Stimulated activated CD8-positive, alpha-beta memory T cell treated with anti-CD3 and anti-CD28 coated beads, Interleukin-15, amount 100 ng/mL, for 48 hours (primary cell): ENCODE measurements at regions not wholly inside any gene's neighbourhood (a gene's known extent, or its start where the extent isn't known, plus 50 kb on each side); places are given as distances from the start of the nearest gene placed in this dataset.

Experiments used
- DNase-seq, 2 donors: peaks; one replicate each; pipeline ENCODE4 v3.0.0-alpha.2; 2020; ENCODE audit warnings: low read depth in 2 of 2

DNA sequence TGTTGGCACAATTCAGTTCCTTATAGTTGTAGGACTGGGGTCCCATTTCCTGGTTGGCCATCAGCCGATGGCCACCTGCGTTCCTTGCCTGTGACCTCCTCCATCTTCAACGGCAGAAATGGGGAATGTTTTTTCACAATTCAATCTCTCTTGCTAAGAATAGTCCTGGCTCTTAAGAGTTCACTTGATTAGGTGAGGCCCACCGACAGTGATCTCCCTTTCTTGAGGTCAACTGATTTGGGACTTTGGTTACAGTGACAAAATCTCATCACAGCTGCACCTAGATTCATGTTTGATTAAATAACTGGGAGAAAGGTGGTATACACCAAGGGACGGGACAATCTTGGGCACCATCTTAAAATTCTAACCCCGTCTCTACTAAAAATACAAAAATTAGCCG, 139.1 kb upstream of the DTNBP1 start:
- DNase-seq: no peak

DNA sequence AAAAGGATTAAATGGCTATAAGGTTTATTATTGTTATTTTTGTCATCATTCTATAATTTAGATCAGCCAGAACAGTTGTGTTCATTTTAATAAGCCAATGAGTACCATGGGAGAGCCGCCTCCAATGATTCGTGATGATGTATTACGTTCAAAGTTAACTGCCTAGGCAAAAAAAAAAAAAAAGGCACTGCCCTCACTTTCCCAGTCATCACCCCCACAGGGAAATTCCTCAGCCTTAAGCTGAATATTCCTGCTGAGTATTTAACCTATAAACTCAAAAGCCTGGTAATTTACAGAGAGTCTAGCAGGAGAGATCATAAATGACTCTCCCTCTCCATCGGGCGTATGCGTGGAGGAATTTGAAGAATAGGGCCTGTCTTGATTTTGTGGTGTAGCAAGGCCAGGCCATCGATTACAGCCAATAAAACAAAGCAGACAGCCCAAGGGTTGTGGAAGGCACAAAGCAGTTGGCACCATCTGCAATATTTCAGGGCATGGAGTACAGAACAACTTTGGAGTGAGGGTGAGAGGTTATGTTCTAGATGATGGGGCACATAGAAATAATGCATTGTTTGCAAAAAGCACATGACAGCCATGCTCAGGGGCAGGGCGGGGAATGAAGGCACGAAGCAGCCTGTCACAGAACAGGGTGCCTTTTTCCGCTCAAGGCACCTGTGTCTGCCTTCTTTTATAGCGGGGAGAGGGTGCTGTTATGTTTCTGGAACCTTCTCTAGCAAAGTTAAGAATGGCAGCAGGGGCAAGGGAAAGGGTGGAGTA, 138.2 kb upstream of the DTNBP1 start:
- DNase-seq: no peak

GRCh38 chr6:15798533-15799255, 135.9 kb upstream of the DTNBP1 start:
- DNase-seq: no peak

- DNase-seq: no peak
Observed at GRCh38 chr6:15796844-15797243, 134.0 kb upstream of the DTNBP1 start.

DNA sequence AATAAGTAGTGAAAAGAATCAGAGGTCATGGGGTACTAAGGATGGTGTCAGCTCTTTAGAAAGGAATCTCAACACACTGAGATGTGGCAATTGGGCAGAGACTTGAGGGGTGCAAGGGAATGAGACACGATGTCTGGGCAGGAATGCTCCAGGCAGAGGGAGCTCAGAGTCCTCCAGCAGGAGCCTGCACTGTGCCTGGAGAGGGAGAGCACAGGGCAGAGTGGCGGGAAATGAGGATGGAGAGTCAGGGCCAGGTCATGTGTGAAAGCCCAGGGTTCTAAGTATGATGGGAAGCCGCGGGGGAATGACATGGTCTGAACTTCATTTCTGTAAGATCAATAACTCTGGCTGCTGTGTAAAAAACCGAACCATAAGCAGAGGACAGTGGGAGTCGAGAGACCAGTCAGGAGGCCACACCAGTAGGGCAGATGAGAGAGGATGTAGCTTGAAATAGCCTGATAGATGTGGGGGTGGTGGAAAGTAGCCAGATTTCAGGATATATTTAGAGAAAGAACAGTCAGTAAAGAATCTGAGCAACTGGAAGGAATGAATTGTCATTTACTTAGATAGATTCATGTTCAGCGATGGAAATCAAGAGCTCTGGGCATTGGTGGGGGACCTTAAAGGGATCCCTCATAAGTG, 133.4 kb upstream of the DTNBP1 start:
- no peak for DNase-seq

GRCh38 chr6:15793826-15794225, 131.0 kb upstream of the DTNBP1 start:
- no peak for DNase-seq

DNA sequence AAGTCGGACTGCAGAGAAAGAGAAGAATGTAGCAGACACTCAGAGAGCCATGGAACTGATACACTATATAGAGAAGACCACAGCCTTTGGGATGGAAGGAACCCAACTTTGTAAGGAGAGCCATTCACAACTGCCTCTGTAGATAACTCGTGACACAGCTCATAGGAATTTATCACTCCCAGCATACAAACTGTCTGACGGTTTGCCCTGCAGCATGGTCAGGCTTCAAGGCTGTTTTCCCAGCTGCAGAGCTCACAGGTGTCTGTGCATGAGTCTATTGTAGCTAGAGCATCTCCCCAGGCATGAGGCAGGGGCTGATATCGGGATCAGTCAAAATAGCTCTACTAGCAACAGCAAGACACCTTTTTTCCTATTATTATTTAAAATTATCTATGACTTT, 130.5 kb upstream of the DTNBP1 start:
- no peak for DNase-seq

GRCh38 chr6:15792842-15793241, 130.0 kb upstream of the DTNBP1 start:
- DNase-seq: no peak

- no peak for DNase-seq
Observed at GRCh38 chr6:15791448-15792181, 128.8 kb upstream of the DTNBP1 start.

GRCh38 chr6:15790116-15790515, 127.3 kb upstream of the DTNBP1 start:
- no peak for DNase-seq

GRCh38 chr6:15786846-15787245, 124.0 kb upstream of the DTNBP1 start:
- no peak for DNase-seq

DNA sequence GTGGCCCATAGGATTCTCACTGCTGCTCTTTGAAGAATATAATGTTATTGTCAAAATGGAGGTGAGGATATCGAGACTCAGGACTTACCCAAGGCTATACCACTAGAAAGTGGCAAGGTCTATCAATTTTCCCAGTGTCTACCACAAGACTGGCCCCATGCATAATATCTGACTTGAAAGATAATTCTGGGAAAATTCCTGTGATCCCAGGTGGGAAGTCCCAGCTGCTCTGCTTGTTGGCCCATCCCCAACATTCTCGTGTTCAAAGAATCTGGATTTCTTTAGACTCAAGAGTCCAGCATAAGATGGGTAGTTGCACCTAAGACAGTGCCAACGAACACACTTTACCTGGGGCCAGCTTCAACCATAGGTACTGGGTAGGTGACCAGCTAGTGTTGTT, 120.7 kb upstream of the DTNBP1 start:
- DNase-seq: no peak

GRCh38 chr6:15781890-15782289, 119.1 kb upstream of the DTNBP1 start:
- DNase-seq: no peak

GRCh38 chr6:15781333-15781732, 118.5 kb upstream of the DTNBP1 start:
- DNase-seq: no peak

- no peak for DNase-seq
Observed at GRCh38 chr6:15780437-15780836, 117.6 kb upstream of the DTNBP1 start.

DNA sequence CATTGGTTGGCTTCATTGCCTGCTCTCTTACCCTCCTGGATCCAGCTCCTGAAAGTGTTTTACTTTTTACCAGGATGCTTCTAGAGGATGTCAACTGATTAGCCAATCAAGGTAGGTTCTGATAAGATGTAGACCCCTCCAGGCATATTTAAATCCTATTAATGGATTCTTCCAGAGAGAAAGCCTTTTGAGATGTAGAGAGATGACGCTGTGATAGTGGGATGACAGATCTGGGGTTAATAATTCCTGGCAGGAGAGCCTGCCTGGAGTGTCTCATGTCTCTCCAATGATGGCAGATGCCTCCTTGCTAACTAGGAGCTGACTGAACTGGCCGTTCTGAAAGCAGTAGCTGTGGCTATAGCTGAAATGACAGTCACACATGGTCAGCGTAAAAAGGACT, 116.9 kb upstream of the DTNBP1 start:
- no peak for DNase-seq

GRCh38 chr6:15776458-15776980, 113.7 kb upstream of the DTNBP1 start:
- DNase-seq: peak; percentile 2 to 40

- DNase-seq: no peak
Observed at GRCh38 chr6:15775741-15776140, 112.9 kb upstream of the DTNBP1 start.

- DNase-seq: no peak
Observed at GRCh38 chr6:15775076-15775634, 112.3 kb upstream of the DTNBP1 start.

GRCh38 chr6:15773806-15774410, 111.1 kb upstream of the DTNBP1 start:
- DNase-seq: no peak
